Neural cell (in vitro differentiated cells): ENCODE measurements at regions not wholly inside any gene's neighbourhood (a gene's known extent, or its start where the extent isn't known, plus 50 kb on each side); places are given as distances from the start of the nearest gene placed in this dataset.

ENCODE experiments used
- EP300 ChIP-seq: fragments of 450-650 bp; conservative IDR thresholded peaks from 2 replicates; pipeline ENCODE4 v1.6.1; 2014; ENCODE audit warnings: antibody characterized with exemption, mild to moderate bottlenecking, moderate library complexity; ENCODE audit not compliant: poor library complexity, severe bottlenecking
- EZH2 ChIP-seq: fragments of 200-600, 300-800 bp; shearing (Covaris generic), sonication (generic); IDR thresholded peaks from 2 replicates; pipeline ENCODE4 v1.6.1; 2014; ENCODE audit warnings: antibody characterized with exemption, low read length, borderline replicate concordance, mild to moderate bottlenecking; ENCODE audit not compliant: insufficient read depth, poor library complexity, severe bottlenecking
- POLR2AphosphoS5 ChIP-seq: IDR thresholded peaks from 2 replicates; pipeline ENCODE4 v1.6.1; 2012
- RAD21 ChIP-seq: fragments of 450-650 bp; conservative IDR thresholded peaks from 2 replicates; pipeline ENCODE4 v1.6.1; 2014; ENCODE audit warnings: antibody characterized with exemption, mild to moderate bottlenecking, moderate library complexity
- TAF1 ChIP-seq: IDR thresholded peaks from 2 replicates; pipeline ENCODE4 v1.6.1; 2012; ENCODE audit warnings: low read depth
- TF ChIP-seq, protein P1 (sequence below): fragments of 450-650 bp; IDR thresholded peaks from 2 replicates; pipeline ENCODE4 v1.5.1; 2014; ENCODE audit warnings: antibody characterized with exemption, mild to moderate bottlenecking, moderate library complexity; ENCODE audit not compliant: poor library complexity, severe bottlenecking

DNA sequence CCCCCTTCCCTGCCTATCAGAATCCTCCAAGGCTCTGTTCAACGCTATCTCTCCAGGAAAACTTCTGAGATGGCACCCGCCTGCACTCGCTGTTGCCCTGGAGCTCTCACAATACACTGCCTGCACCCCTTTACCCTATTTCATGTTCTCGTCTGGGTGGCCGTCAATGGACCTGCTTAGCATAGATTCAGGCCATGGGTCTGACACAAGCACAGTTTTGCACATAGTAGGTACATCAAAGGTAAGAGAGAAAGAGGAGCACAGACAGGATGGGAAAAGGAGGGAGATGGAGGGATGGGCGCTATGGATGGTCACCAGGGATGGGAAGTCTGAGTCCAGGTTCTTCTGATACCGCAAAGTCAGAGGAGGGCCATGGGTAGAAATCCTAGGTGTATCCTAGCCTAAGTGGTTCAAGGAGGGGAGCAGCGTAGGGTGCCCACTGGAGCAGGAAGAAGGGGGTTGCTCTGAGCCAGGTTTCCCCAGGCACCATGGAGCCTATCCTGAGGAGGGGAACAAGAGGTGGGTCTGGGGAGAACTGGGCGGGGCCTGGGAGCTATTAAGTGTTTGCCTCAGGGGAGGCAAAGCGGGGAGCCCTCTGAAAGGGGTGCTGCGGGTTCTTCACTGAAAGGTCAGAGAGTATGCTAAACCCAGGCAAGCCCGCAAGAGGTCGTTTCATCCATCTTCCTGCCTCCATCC is 89.3 kb downstream of the MRPL14 start:
- TF ChIP-seq, protein P1, sequence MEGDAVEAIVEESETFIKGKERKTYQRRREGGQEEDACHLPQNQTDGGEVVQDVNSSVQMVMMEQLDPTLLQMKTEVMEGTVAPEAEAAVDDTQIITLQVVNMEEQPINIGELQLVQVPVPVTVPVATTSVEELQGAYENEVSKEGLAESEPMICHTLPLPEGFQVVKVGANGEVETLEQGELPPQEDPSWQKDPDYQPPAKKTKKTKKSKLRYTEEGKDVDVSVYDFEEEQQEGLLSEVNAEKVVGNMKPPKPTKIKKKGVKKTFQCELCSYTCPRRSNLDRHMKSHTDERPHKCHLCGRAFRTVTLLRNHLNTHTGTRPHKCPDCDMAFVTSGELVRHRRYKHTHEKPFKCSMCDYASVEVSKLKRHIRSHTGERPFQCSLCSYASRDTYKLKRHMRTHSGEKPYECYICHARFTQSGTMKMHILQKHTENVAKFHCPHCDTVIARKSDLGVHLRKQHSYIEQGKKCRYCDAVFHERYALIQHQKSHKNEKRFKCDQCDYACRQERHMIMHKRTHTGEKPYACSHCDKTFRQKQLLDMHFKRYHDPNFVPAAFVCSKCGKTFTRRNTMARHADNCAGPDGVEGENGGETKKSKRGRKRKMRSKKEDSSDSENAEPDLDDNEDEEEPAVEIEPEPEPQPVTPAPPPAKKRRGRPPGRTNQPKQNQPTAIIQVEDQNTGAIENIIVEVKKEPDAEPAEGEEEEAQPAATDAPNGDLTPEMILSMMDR, result no peak
- TF ChIP-seq EZH2 (no peak), POLR2AphosphoS5 (no peak), EP300 (no peak), RAD21 (no peak), TAF1 (no peak)
